Upper lobe of right lung (tissue), 1 donor: ENCODE measurements at regions not wholly inside any gene's neighbourhood (a gene's known extent, or its start where the extent isn't known, plus 50 kb on each side); places are given as distances from the start of the nearest gene placed in this dataset.

Experiments used
- ATAC-seq: fragments of 200-7000 bp; cut with Tn5 transposase; one replicate; pipeline ENCODE4 v1.9.1; 2020; ENCODE audit warnings: mild to moderate bottlenecking, moderate library complexity
- DNase-seq: peaks from one replicate; pipeline ENCODE4 v3.0.0-alpha.2; 2020
- H3K27ac ChIP-seq: fragments of 200-600 bp; one replicate; pipeline ENCODE4 v1.8.0; 2022
- H3K27me3 ChIP-seq: fragments of 200-600 bp; one replicate; pipeline ENCODE4 v1.8.0; 2022; ENCODE audit warnings: mild to moderate bottlenecking
- H3K36me3 ChIP-seq: fragments of 200-600 bp; one replicate; pipeline ENCODE4 v1.8.0; 2022
- H3K4me1 ChIP-seq: fragments of 200-600 bp; one replicate; pipeline ENCODE4 v1.8.0; 2022
- H3K4me3 ChIP-seq: fragments of 200-600 bp; one replicate; pipeline ENCODE4 v1.8.0; 2022; ENCODE audit warnings: mild to moderate bottlenecking
- H3K9me3 ChIP-seq: fragments of 200-600 bp; one replicate; pipeline ENCODE4 v1.8.0; 2022
- intact Hi-C: fragments of 100-400 bp; cut with DNase I; formaldehyde crosslinking; loops from one replicate; pipeline ENCODE4 v1.11.0; 2022
- TF ChIP-seq, protein P1 (sequence below): fragments of 200-600 bp; IDR thresholded peaks from one replicate; pipeline ENCODE4 v1.8.0; 2022; ENCODE audit warnings: antibody characterized with exemption
- donor health status: DM: no; HTN: yes; CAD: no; lungs with severe emphysema.

DNA sequence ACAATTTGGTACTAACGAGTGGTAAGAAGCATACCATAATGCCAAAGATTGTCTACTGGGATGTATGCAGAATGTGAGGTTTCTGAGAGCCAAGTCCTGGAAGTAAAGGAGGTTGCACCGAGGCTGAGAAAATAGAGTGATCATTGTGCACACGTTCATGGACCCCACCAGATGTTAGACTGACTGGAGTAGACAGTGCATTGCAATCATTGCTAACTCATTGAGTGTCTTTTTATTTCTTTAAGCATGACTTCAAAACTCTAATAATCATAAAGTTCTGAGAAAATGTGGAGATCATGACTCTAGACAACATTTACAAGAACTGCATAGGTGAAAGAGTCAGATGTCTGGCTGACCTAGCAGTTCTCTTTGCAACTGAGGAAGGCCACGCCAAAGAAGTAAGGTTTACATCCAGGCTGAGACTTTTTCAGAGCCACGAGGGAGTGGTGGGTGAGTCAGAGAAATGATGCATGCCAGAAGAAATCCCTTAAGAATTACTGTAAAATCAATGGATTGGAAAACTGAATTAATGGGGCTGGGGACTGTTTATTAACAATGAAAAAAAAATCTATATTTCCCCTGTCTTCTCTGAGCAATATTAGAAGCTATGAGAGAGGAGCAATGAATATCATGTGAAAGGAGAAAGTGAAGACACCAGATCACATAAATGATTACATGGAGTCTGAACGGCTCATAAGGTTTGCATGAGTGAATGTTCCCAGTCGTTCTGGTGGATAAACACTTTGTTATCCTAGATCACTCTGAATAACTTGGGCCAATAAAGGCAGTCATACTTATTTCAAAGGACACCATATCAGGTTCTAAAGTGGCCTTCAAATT is 76.0 kb upstream of the SLC25A26 start:
- Histone ChIP-seq H3K9me3 (no peaks in the 10 kb centered on the region), H3K36me3 (no peaks in the 10 kb centered on the region), H3K27me3 (no peaks in the 10 kb centered on the region), H3K4me1 (no peaks in the 10 kb centered on the region), H3K4me3 (no peak overlapping the region), H3K27ac (no peak overlapping the region)
- TF ChIP-seq, protein P1, sequence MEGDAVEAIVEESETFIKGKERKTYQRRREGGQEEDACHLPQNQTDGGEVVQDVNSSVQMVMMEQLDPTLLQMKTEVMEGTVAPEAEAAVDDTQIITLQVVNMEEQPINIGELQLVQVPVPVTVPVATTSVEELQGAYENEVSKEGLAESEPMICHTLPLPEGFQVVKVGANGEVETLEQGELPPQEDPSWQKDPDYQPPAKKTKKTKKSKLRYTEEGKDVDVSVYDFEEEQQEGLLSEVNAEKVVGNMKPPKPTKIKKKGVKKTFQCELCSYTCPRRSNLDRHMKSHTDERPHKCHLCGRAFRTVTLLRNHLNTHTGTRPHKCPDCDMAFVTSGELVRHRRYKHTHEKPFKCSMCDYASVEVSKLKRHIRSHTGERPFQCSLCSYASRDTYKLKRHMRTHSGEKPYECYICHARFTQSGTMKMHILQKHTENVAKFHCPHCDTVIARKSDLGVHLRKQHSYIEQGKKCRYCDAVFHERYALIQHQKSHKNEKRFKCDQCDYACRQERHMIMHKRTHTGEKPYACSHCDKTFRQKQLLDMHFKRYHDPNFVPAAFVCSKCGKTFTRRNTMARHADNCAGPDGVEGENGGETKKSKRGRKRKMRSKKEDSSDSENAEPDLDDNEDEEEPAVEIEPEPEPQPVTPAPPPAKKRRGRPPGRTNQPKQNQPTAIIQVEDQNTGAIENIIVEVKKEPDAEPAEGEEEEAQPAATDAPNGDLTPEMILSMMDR, result no peak
- ATAC-seq (no peak), DNase-seq (no peak)
- intact Hi-C loops, result loop anchor here (10.0 kb wide), 1 partner anchor 360 kb away; no protein-coding TSS in a partner anchor

DNA sequence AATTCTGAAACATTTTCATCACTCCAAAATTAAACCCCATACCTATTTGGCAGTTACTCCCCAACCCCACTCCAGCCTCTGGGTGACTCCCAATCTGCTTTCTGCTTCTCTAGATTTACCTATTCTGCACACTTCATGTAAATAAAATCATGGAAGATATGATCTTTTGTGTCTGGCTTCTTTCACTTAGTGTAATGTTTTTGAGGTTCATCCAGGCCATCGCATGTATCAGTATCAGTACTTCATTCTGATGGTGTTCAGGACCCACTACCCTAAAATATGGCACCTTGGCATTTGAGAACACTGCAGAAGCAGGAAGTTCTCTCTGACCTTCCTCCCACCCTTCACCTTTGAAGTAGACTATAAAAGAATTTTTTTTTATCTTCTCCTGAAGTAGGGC is 78.7 kb upstream of the SLC25A26 start:
- Histone ChIP-seq H3K4me1 (no peaks in the 10 kb centered on the region), H3K36me3 (no peaks in the 10 kb centered on the region), H3K27ac (no peak overlapping the region), H3K27me3 (no peaks in the 10 kb centered on the region), H3K9me3 (no peaks in the 10 kb centered on the region), H3K4me3 (no peak overlapping the region)
- TF ChIP-seq, protein P1, result no peak
- DNase-seq (no peak), ATAC-seq (no peak)
- intact Hi-C loops, result loop anchor here (10.0 kb wide), 1 partner anchor 357 kb away; no protein-coding TSS in a partner anchor

DNA sequence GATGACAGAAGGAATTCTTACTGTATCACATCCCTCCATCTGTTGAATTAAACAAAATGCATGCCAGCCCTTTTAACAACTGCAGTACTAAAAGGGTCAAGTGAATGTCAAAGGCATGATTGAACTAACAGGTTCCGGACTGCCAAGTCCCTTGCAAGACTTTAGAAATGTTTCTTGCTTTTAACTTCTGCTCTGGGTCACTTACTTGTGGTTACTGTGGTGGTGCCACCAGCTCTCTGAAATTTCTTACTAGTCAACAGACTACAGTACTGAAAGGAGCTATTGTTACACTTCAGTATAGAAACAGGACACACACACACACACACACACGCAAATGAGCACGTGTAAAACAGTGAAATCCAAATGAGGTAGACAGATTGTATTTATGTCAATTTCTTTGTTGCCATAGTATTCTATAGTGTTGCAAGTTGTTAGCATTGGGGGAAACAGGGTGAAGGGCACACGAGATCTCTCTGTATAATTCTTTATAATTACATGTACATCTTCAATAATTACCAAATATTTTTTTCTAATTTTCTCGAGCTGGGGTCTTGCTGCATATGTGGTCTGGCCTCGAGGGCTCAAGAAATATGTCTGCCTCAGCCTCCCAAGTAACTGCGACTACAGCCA is 79.9 kb upstream of the SLC25A26 start:
- Histone ChIP-seq H3K4me3 (no peak overlapping the region), H3K9me3 (no peaks in the 10 kb centered on the region), H3K4me1 (no peaks in the 10 kb centered on the region), H3K36me3 (no peaks in the 10 kb centered on the region), H3K27me3 (no peaks in the 10 kb centered on the region), H3K27ac (no peak overlapping the region)
- no peak for ATAC-seq
- no peak for DNase-seq
- TF ChIP-seq, protein P1, result no peak
- intact Hi-C loops, result loop anchor here (10.0 kb wide), 1 partner anchor 356 kb away; no protein-coding TSS in a partner anchor

DNA sequence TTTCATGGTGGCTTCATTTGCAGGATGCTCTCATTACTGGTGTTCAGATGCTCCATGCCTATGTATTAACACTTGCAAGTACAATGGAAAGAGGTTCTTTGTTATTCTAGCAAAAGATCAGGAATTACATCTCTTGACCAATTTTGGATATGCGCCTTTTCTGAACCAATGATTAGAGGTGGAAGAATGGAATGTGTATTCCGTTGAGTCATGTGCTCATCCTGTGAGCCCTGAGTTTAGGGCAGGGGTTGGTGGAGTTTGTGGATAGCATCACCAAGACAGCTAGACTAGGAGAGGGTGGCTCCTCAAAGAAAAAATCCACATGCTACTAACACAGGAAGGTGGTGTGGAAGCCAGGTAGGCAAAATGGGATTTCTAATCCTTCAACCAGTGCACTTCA is 80.7 kb upstream of the SLC25A26 start:
- H3K27me3 ChIP-seq, result no peaks in the 10 kb centered on the region
- intact Hi-C loops, result loop anchor here (10.0 kb wide), 1 partner anchor 355 kb away; no protein-coding TSS in a partner anchor
- no peak overlapping the region for H3K27ac ChIP-seq
- TF ChIP-seq, protein P1, result no peak
- no peak for ATAC-seq
- DNase-seq, result no peak
- no peaks in the 10 kb centered on the region for H3K9me3 ChIP-seq
- H3K4me1 ChIP-seq, result no peaks in the 10 kb centered on the region
- no peaks in the 10 kb centered on the region for H3K36me3 ChIP-seq
- no peak overlapping the region for H3K4me3 ChIP-seq

DNA sequence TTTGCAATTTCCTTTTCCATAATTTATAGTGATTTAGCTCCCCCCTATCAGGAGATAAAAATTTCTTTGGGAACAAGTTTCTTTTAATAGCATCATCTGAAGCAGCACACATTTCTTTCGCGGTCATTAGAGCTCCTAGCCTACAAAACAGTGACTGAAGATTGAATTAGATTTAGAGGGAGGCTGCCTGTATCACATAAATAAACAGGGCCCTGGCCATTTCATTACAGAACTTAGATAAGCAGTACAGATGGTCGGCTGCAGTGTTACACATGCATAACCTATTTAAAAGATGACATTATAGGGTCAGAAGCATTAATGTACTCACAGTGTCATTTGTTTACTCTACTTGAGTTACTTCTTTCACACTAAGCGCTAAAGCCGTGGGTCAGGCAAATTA is 81.4 kb upstream of the SLC25A26 start:
- Histone ChIP-seq H3K27ac (no peak overlapping the region), H3K4me1 (no peaks in the 10 kb centered on the region), H3K4me3 (no peak overlapping the region), H3K9me3 (no peaks in the 10 kb centered on the region), H3K36me3 (no peaks in the 10 kb centered on the region), H3K27me3 (no peaks in the 10 kb centered on the region)
- TF ChIP-seq, protein P1, result no peak
- intact Hi-C loops, result no loop called here
- ATAC-seq (no peak), DNase-seq (no peak)
